GM18909 (cell line): ENCODE measurements at regions not wholly inside any gene's neighbourhood (a gene's known extent, or its start where the extent isn't known, plus 50 kb on each side); places are given as distances from the start of the nearest gene placed in this dataset.
A peak's percentile ranks its signal among the peaks of the same experiment; 100 is the strongest.

Experiments
- ATAC-seq: cut with Tn5 transposase; IDR thresholded peaks from one replicate; pipeline ENCODE4 v1.9.1; 2021; ENCODE audit warnings: mild to moderate bottlenecking; ENCODE audit not compliant: unreplicated experiment, poor library complexity

GRCh38 chr3:23052620-23053019 lies 150.5 kb upstream of the UBE2E2 start:
- ATAC-seq: no peak

- peak; percentile 74 for ATAC-seq
Observed at GRCh38 chr3:23055733-23056376, 147.3 kb upstream of the UBE2E2 start.

- ATAC-seq: no peak
Observed at GRCh38 chr3:23062582-23062981, 140.5 kb upstream of the UBE2E2 start.

- ATAC-seq: no peak
Observed at GRCh38 chr3:23062982-23063381, 140.1 kb upstream of the UBE2E2 start.

GRCh38 chr3:23067116-23067515 lies 136.0 kb upstream of the UBE2E2 start:
- no peak for ATAC-seq

GRCh38 chr3:23068016-23068728 lies 135.0 kb upstream of the UBE2E2 start:
- ATAC-seq: no peak

GRCh38 chr3:23071296-23071695 lies 131.8 kb upstream of the UBE2E2 start:
- ATAC-seq: peak; percentile 34

GRCh38 chr3:23071758-23072157 lies 131.4 kb upstream of the UBE2E2 start:
- peak; percentile 79 for ATAC-seq

GRCh38 chr3:23072693-23073092 lies 130.4 kb upstream of the UBE2E2 start:
- ATAC-seq: no peak

- ATAC-seq: no peak
Observed at GRCh38 chr3:23073724-23074305, 129.3 kb upstream of the UBE2E2 start.

GRCh38 chr3:23075496-23075895 lies 127.6 kb upstream of the UBE2E2 start:
- no peak for ATAC-seq

GRCh38 chr3:23076437-23076836 lies 126.7 kb upstream of the UBE2E2 start:
- no peak for ATAC-seq

GRCh38 chr3:23077126-23077525 lies 126.0 kb upstream of the UBE2E2 start:
- ATAC-seq: no peak

- no peak for ATAC-seq
Observed at GRCh38 chr3:23078735-23079134, 124.4 kb upstream of the UBE2E2 start.

GRCh38 chr3:23079976-23080375 lies 123.2 kb upstream of the UBE2E2 start:
- no peak for ATAC-seq

- no peak for ATAC-seq
Observed at GRCh38 chr3:23083701-23084100, 119.4 kb upstream of the UBE2E2 start.

- ATAC-seq: no peak
Observed at GRCh38 chr3:23084367-23084766, 118.8 kb upstream of the UBE2E2 start.

- ATAC-seq: no peak
Observed at GRCh38 chr3:23085261-23085660, 117.9 kb upstream of the UBE2E2 start.

- no peak for ATAC-seq
Observed at GRCh38 chr3:23086331-23086730, 116.8 kb upstream of the UBE2E2 start.

- ATAC-seq: no peak
Observed at GRCh38 chr3:23086831-23087230, 116.3 kb upstream of the UBE2E2 start.

- no peak for ATAC-seq
Observed at GRCh38 chr3:23094412-23094811, 108.7 kb upstream of the UBE2E2 start.
